ENCODE measurements at regions not wholly inside any gene's neighbourhood (a gene's known extent, or its start where the extent isn't known, plus 50 kb on each side); places are given as distances from the start of the nearest gene placed in this dataset.

DNA sequence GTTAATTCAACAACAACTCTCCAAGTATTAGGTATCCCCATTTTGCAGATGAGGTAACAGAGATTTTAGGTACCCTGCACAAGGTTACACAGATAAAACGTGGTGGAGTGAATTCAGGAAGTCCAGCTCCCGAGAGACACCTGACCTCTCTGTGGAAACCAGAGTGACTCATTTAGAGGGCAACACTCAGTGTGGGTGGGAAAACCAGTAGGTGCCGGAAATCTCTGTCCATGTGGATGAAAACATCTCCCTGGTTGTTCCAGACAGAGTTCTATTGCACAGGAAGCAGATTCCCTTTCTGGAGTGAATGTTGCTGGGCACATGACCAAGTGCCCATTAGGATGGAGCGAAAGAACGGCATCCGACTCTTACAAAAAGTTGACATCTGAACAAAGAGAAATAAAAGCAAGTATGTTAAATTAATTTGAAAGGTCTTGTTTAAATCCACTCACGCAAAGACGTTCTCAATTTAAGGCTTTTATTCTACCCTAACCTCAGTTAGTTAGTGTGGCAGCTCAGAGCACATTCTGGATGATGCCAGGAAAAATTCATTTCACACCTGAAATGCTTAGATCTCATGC lies 391.9 kb upstream of the WWC1 start:
- TF ChIP-seq EZH2 (IDR thresholded peaks at IDR 0.05; ENCODE audit: borderline replicate concordance, insufficient read depth, low read depth, low read length, poor library complexity, severe bottlenecking) = no peak
- TF ChIP-seq CTCF (IDR thresholded peaks at IDR 0.05) = no peak
